HL-60 (cell line): ENCODE measurements at regions not wholly inside any gene's neighbourhood (a gene's known extent, or its start where the extent isn't known, plus 50 kb on each side); places are given as distances from the start of the nearest gene placed in this dataset.

ENCODE experiments used
- TF ChIP-seq, protein P1 (sequence below): IDR thresholded peaks from one replicate; pipeline ENCODE4 v1.5.1; 2011; ENCODE audit warnings: low read length, control low read depth, inconsistent platforms; ENCODE audit not compliant: insufficient read depth
- TF ChIP-seq, protein P2 (sequence below): IDR thresholded peaks from 2 replicates; pipeline ENCODE4 v1.6.1; 2012; ENCODE audit warnings: low read depth; ENCODE audit not compliant: insufficient replicate concordance

DNA sequence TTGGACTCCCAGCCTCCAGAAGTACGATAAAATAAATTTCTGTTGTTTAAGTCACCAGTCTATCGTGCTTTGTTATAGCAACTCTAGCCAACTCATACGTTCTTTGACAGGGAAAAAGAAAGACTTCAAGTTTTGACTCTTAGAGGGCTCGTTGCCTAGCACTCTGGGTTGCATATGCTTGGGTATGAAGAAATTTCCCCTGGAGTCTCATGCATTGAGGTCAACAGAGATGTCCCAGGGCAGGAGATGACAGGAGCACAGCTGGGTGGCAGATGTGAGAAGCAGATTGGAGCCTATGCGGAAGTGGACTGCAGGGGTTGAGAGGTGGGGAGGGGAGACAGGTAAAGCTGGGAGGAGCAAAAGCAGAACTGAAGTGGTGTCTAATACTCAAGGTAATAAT, 63.3 kb upstream of the JAZF1 start:
- TF ChIP-seq, protein P1, sequence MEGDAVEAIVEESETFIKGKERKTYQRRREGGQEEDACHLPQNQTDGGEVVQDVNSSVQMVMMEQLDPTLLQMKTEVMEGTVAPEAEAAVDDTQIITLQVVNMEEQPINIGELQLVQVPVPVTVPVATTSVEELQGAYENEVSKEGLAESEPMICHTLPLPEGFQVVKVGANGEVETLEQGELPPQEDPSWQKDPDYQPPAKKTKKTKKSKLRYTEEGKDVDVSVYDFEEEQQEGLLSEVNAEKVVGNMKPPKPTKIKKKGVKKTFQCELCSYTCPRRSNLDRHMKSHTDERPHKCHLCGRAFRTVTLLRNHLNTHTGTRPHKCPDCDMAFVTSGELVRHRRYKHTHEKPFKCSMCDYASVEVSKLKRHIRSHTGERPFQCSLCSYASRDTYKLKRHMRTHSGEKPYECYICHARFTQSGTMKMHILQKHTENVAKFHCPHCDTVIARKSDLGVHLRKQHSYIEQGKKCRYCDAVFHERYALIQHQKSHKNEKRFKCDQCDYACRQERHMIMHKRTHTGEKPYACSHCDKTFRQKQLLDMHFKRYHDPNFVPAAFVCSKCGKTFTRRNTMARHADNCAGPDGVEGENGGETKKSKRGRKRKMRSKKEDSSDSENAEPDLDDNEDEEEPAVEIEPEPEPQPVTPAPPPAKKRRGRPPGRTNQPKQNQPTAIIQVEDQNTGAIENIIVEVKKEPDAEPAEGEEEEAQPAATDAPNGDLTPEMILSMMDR, result no peak
- TF ChIP-seq, protein P2, sequence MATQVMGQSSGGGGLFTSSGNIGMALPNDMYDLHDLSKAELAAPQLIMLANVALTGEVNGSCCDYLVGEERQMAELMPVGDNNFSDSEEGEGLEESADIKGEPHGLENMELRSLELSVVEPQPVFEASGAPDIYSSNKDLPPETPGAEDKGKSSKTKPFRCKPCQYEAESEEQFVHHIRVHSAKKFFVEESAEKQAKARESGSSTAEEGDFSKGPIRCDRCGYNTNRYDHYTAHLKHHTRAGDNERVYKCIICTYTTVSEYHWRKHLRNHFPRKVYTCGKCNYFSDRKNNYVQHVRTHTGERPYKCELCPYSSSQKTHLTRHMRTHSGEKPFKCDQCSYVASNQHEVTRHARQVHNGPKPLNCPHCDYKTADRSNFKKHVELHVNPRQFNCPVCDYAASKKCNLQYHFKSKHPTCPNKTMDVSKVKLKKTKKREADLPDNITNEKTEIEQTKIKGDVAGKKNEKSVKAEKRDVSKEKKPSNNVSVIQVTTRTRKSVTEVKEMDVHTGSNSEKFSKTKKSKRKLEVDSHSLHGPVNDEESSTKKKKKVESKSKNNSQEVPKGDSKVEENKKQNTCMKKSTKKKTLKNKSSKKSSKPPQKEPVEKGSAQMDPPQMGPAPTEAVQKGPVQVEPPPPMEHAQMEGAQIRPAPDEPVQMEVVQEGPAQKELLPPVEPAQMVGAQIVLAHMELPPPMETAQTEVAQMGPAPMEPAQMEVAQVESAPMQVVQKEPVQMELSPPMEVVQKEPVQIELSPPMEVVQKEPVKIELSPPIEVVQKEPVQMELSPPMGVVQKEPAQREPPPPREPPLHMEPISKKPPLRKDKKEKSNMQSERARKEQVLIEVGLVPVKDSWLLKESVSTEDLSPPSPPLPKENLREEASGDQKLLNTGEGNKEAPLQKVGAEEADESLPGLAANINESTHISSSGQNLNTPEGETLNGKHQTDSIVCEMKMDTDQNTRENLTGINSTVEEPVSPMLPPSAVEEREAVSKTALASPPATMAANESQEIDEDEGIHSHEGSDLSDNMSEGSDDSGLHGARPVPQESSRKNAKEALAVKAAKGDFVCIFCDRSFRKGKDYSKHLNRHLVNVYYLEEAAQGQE, result no peak
